ENCODE measurements at regions not wholly inside any gene's neighbourhood (a gene's known extent, or its start where the extent isn't known, plus 50 kb on each side); places are given as distances from the start of the nearest gene placed in this dataset.

- TF ChIP-seq CTCF (IDR thresholded peaks at IDR 0.05) (no peak), POLR2A (IDR thresholded peaks at IDR 0.05; ENCODE audit: low read length) (no peak), CEBPB (IDR thresholded peaks at IDR 0.05) (no peak), HOXB5 (CRISPR knock-in tag; IDR thresholded peaks at IDR 0.05) (no peak), JUN (IDR thresholded peaks at IDR 0.05) (no peak), CHD2 (IDR thresholded peaks at IDR 0.05; ENCODE audit: low read length, partially characterized antibody) (no peak), REST (IDR thresholded peaks at IDR 0.05) (no peak)
Measured at GRCh38 chr3:89932882-89933281, 825.5 kb downstream of the EPHA3 start.
